GM12892 (cell line): ENCODE measurements at regions not wholly inside any gene's neighbourhood (a gene's known extent, or its start where the extent isn't known, plus 50 kb on each side); places are given as distances from the start of the nearest gene placed in this dataset.

ENCODE experiments used
- POLR2A ChIP-seq: IDR thresholded peaks from 2 replicates; pipeline ENCODE4 v1.6.1; 2011; ENCODE audit warnings: low read depth, low read length, control low read depth
- POLR2AphosphoS5 ChIP-seq: IDR thresholded peaks from 2 replicates; pipeline ENCODE4 v1.6.1; 2011; ENCODE audit warnings: low read depth, low read length, control low read depth
- TAF1 ChIP-seq: IDR thresholded peaks from 2 replicates; pipeline ENCODE4 v1.6.1; 2011; ENCODE audit warnings: low read depth, mild to moderate bottlenecking, control low read depth, low read length, borderline replicate concordance

DNA sequence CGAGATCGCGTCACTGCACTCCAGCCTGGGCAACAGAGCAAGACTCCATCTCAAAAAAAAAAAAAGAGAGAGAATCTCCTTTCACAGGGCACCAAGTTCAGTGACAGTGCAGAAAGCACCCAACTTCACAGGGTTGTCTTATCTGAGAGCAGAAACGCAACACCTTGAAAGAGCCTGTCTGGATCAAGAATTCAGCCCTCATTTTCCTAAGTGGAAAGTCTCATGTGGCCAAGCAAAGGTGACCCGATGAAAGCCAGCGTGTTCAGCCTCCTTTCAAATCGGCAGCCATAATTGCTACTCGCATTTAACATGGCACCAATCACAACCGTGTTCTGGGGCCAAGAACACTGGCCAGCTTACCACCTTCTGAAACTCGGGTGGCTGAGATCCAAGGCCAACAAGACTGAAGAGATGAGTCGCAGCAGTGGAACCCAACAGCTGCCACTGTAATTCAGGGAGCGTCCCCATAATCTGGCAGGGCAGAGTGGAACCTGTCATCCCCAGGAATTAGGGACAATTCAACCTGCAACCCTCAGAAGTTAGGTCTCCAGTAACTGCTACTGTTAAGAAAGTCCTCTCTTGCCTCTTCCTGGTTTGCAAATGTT, 536.7 kb upstream of the JARID2 start:
- TF ChIP-seq TAF1 (no peak), POLR2A (no peak), POLR2AphosphoS5 (no peak)
